Stimulated activated CD4-positive, alpha-beta T cell treated with anti-CD3 and anti-CD28 coated beads, Interleukin-12 subunit alpha, Interleukin-12 subunit beta, amount 100 ng/mL, for 48 hours (primary cell): ENCODE measurements at regions not wholly inside any gene's neighbourhood (a gene's known extent, or its start where the extent isn't known, plus 50 kb on each side); places are given as distances from the start of the nearest gene placed in this dataset.
A peak's percentile ranks its signal among the peaks of the same experiment; 100 is the strongest.

Source experiments
- DNase-seq, 3 donors: peaks; one replicate each; pipeline ENCODE4 v3.0.0-alpha.2; 2020; ENCODE audit warnings: low read depth in 2 of 3, low spot score in 1 of 3

GRCh38 chr9:89892920-89893319 is 288.1 kb downstream of the GADD45G start:
- no peak for DNase-seq

DNA sequence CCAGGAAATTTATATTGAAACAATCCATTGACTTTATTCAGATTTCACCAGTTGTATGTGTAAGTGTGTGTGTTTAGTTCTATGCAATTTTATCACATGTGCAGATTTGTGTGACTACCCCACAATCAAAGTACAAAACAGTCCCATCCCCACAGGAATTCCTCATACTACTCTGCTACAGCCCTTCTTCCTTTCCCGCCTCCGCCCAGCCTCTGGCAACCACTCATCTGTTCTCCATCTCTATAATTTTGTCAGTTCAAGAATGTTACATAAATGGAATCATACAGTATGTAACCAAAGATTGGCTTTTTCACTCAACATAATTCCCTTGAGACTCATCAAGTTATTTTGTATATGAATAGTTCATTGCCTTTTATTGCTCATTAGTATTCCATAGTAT is 289.1 kb downstream of the GADD45G start:
- DNase-seq = no peak

DNA sequence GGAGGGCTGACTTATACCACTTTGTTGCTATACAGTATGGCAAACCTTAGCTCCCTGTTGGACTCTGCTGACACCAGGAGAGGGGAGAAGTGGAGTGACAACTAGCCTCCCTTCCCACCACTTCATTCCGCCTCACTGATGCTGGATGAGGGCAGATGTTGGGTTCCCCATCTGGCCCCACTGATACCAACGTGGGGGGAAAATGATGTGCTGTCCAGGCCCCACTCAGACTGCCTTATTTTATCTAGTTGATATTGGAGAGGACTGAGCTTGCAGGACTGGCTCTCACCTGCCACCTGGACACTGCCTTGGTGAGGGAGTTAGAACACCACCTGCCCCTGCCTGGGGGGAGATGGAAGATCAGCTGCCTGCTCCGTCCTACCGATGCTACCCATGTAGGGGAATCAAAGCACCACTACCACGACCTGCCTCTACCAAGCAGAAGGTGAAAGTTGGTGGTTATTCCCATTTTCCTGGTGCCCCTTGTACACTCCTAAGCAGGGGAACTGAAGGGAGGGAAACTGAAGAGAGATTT is 292.1 kb downstream of the GADD45G start:
- no peak for DNase-seq

- no peak for DNase-seq
Measured at GRCh38 chr9:89899573-89899972, 294.8 kb downstream of the GADD45G start.

DNA sequence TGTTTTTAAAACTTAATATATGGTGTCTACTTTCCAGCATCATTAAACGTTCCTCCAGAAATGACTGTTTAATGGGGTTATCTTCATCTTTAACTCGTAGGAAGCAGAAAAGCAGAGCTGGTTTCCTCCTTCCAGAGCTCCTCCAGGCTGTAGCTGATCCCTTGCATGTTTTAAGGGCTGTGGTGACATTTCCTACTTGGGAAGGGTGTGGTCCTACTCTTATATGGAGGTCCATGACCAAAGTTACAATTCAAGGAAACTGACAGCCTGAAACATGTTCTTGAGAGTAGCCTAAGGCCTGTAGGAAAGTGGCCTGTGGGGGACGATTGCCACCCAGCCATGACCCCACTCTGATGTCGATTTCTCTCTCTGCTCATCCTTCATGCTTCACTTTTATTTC is 297.1 kb downstream of the GADD45G start:
- no peak for DNase-seq

DNA sequence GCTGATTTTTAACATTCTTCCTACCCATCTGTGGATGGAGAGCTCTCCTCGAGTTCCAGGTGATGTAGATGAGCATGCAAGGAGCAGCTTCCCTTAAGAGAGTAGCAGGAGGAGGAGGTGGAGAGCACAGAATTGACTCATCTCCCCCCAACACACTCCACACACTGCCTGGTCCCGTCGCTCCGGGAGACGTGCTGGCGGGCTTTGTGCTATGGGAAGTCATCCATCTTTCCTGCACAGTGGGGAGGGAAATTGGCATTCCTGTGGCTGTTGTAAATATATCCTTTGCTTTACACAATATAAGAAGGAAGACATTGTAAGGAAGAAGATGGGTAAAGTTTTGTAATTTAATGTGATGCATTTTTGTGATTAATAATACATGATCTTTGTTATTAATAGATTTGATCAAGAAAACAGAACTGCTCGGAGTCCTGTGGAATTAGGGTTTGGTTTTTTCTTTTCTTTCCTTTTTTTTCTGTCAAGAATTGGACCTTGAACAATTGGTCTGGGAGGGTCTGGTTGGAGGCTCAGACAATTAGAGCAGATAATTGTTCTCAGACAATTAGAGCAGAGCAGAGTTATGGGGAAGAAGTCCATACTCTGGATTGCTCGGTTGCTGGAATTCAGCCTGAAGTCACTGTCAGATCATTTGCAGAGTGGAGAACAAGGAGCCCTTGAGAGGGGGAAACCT is 297.8 kb downstream of the GADD45G start:
- no peak for DNase-seq

DNA sequence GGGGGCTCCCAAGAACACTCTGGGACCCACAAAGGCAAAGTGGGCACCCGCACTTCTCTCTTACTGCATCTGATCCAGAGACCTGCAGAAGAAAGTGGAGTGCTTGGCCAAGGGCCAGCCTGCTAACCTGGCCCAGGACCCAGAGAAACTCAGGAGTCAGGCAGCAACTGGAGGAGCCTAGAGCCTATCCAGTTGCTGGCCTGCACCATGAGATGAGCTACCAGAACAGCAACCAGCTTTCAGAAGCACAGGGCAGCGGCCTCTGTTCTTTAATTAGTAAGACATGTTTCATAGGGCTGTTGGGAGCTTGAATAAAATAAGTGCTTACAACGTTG is 298.3 kb downstream of the GADD45G start:
- no peak for DNase-seq

DNA sequence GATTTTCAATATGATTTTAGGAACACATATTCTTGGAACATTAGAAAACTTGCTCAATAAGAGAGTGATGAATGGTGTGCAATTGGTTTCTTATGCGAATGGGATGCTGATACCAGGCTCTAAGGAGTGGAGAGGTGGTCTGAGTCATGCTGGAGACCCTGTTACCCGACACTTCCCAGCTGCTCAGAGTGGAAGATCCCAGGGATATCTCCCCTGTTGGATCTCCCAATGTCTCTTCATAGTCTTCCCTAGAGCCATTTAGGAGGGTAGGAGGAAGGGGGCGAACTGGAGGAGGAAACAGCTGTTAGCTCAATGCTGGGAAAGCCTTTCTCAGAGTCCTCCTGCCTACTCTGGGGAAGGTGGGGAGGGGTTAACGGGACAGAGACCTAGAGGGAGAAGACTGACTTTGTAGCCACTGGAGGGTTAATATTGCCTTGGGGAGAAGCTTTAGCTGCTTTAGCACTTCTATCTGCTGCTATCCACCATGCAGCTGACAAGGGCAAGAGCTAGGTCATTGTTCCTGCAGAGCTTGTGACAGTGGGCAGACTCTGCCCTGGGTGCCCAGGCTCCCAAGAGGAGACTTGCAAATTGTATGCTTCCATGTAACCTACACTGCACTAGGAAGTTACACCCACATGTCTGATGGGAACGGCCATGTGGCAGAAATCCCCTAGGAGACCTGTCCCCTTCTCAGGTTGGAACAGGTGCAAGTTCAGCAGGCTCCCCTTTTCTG is 301.0 kb downstream of the GADD45G start:
- no peak for DNase-seq

DNA sequence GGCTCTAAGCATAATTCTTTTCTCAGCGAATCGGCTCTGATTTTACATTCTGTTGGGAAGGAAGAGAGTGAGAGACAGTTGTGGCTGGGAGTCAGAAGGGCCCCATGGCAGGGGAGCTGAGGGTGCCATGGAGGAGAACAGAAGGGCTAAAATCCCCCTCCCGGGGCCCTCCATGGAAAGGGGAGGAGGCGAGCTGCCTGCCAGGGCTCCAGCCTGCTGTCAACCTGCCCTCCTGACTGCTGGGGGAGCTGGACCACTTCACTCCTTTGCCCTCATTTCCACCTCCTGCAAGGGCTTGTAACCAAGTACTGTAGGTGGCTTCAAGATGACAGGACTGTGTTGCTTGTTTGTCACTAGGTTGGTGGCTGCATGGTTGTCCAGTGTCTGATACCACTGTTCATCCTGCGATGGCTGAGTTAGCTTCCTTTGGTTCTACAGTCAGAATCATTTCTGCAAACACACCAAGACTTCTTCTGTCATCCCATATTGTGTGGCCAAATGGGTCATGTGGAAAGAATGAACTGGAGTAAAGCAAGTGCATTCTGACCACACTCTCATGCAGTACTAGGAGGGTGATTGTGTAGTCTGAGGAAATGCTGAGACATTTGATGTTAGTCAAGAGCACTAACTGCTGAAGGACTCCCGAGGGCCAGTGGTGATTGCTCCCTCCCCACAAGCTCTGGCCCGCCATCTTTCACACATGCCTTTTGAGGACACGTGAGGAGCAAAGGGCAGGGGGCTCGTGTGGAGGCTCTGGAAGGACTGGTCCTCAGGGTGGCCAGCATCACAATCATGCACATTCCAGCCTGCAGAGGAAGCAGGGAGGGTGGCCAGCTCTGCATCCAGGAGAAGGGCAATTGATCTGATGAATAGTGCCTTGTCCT is 307.2 kb downstream of the GADD45G start:
- no peak for DNase-seq

DNA sequence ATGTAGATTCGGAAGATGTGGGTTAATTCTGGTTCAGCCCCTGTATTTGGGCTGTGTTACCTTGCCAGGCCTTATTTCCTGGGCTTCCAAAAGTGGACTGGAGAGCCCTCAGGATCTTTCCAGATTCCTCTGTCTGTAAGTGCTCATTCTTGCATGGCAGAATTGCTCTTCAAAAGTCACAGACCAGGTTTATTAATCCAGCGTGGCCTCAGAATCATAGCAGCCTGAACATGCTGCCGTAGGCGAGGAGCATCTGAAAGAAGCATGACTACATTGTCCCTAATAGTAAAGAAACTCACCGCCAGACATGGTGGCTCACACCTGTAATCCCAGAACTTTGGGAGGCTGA is 307.8 kb downstream of the GADD45G start:
- DNase-seq = no peak

GRCh38 chr9:89915187-89915586 is 310.4 kb downstream of the GADD45G start:
- DNase-seq = no peak

DNA sequence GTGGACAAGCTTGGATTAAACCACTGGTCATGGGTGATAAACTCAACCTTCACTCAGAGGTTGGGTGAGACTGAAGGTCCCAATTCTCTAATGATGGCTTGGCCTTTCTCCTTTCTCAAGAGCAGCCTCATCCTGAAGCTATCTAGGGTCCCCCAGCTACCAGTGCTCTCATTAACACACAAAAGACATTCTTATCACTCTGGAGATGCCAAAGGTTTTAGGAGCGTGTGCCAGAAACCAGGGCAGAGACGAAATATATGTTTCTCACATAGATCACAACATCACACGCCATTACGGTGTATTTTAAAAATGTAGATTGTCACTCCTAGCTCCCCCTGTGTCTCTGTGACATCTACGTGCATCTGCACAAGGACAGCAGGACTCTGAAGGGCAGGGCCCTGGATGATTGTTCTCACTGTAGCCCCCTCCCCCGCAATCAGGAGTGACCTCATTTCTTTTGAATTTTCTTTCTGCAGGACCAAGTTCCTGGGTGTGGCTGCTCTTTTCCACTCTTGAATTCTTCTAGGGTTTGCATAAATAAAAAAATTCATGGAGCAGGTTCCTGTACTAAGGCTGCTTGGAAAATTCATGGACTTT is 311.3 kb downstream of the GADD45G start:
- no peak for DNase-seq

- no peak for DNase-seq
Measured at GRCh38 chr9:89917861-89918260, 313.0 kb downstream of the GADD45G start.

DNA sequence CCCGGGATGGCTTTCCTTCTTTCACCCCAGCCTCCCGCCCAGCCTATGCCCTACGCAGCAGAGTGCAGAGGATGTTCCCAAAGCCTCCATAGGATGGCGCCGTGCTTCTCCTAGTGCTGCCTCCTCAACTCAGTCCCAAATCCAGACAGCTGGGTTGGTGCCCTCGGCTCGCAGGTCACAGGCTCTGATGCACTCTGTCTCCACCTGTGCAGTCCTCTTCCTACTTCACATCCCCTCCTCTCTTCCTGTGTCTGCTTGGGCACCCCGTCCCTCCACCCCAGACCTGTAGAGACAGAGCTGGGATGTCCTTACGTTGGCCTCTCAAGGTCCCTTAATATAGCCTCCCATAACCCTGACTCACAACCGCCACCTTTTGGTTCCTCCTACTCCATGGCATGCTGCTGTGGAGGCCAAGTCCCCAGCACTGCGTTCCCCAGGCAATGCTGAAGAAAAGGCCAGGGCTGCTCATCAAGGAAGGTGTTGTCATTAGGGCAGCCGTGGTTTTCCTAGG is 314.4 kb downstream of the GADD45G start:
- DNase-seq = peak; percentile 30 to 39 (median 36)

DNA sequence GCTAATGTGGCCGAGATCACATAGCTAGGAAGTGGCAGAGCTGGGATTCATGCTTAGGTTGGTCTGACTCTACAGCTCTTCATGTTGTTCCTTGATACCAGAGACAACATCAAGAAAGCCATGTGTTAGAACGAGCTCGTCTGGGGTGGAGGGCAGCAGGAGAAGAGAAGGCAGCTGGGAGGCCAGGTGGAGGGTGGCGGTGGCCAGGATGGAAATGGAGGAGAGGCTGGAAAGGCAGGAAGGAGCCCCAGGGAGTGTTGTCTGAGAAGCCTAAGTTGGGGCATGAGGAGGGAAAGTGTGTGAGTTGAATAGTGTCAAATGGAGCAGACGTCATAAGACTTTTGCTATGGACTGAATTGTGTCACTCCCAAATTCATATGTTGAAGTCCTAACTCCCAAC is 315.3 kb downstream of the GADD45G start:
- no peak for DNase-seq

DNA sequence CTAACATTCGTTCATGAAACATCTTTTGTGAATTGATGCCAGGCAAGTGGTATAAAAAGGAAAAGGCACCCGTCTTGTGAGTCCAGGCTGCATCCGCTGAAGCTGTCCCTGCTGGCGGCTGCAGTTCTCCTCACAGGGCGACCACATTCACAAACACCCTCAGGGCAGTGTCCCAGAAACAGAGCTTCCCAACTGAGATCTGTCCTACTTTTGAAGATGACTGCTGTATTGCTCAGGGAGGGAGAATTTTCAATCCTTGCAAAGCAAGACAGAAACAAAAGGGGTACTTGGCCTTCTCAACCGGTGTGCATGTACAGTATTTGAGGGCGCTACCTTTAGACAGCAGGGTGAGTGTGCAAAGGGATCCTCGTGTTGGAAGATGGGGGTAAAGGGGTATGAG is 316.1 kb downstream of the GADD45G start:
- DNase-seq = no peak

DNA sequence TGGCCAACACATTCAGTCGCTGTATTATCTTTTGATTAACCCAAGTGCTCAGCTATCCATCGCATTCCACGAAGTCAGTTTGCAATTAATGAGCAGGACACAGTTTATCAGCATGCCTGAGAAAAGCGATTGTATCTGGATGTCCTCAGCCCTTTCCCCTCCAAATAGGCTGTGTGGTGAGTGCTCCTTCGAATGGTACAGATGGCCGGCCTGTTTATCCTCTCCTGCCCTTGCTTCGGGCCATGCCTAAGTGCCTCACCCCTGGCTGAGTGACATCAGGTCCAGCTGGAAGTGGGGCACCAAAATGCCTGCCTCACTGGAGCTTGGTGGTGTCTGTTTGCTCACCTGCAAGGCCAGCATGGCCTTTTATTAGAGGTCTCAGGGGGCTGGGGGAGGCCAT is 317.3 kb downstream of the GADD45G start:
- no peak for DNase-seq

- DNase-seq = no peak
Measured at GRCh38 chr9:89923174-89923573, 318.4 kb downstream of the GADD45G start.

DNA sequence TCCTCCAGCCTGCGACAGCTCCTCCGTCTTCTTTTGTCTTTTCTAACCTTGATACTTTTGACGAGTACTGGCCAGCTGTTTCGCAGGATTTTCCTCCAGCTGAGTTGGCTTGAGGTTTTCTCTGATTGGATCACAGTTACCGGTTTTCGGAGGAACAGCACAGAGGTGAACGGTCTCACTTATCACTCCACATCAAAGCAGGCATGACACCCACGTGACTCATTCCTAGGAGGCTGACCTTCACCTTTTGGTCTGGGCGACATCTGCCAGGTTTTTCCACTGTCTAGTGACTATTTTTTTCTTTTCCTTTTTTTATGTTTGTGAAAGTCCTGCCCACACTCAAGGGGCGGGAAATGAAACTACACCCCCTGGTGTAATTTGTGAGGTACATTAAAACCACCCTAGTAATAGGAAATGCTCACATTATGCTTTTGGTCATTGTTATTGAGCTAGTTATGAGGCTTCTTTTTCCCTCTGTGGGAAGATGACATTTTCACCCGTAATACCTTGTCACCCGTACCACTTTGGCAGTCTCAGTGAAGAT is 319.2 kb downstream of the GADD45G start:
- DNase-seq = peak; percentile 62 to 72 (median 63)

DNA sequence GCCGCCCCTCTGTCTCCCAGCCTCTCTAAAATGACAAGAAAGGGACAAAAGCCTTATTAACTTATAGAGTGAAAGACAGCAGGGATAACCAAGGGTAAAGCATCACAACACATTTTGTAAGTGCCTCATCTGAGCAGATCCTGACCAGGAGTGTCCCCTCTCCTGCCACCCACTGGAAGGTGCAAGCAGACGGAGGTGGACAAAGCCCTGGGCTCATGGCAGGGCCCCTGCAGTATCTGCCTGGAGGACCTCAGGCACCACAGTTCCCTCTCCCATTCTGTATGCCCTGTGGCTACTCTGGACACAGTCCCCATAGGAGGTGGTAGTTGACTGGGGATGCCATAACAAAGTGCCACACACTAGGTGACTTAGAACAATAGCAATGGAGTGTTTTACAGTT is 319.8 kb downstream of the GADD45G start:
- no peak for DNase-seq

GRCh38 chr9:89926167-89926566 is 321.4 kb downstream of the GADD45G start:
- no peak for DNase-seq
